Iris pigment epithelial cell (primary cell): ENCODE measurements at regions not wholly inside any gene's neighbourhood (a gene's known extent, or its start where the extent isn't known, plus 50 kb on each side); places are given as distances from the start of the nearest gene placed in this dataset.
A peak's percentile ranks its signal among the peaks of the same experiment; 100 is the strongest.
"Not testable (repeated sequence)": the region's sequence is repeated elsewhere in the genome, so short reads cannot be mapped to it uniquely, and the experiment has no call there.

ENCODE experiments used
- DNase-seq: peaks from one replicate; pipeline ENCODE4 v3.0.0-alpha.2; 2011; ENCODE audit warnings: low read depth

DNA sequence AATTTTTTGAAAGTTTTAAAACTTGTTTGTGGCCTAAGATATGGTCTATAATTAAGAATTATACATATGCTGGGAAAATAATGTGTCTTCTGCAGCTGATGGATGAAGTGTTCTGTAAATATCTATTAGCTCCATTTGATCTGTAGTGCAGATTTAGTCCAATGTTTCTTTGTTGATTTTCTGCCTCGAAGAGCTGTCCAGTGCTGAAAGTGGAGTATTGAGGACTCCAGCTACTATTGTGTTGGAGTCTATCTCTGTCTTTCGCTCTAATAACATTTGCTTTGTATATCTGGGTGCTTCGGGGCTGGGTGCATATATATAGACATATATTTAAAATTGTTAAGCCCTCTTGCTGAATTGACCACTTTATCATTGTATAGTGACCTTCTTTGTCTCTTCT lies 2127.3 kb downstream of the PCDH7 start:
- peak; percentile 1 for DNase-seq

DNA sequence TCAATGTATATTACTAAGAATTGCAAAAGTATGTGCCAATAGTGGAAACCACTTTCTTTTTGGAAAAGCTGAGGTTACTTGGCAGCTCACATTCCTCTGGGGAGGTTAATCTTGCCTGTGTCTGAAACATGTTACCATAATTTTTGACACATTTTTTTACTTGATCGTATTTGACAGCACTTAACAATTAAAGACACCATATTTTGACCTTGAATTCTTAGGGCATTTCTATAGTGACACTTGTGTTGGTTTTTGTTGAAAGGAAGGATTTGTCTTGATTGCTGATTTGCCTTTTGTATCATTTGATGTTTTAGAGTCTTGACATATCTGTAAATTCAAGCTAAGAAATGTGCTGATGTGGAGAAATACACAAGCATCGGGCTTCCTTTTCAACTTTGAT lies 2135.5 kb downstream of the PCDH7 start:
- DNase-seq: no peak

GRCh38 chr4:32858361-32858760 lies 2138.2 kb downstream of the PCDH7 start:
- no peak for DNase-seq

GRCh38 chr4:32858971-32859370 lies 2138.8 kb downstream of the PCDH7 start:
- DNase-seq: peak; percentile 70

DNA sequence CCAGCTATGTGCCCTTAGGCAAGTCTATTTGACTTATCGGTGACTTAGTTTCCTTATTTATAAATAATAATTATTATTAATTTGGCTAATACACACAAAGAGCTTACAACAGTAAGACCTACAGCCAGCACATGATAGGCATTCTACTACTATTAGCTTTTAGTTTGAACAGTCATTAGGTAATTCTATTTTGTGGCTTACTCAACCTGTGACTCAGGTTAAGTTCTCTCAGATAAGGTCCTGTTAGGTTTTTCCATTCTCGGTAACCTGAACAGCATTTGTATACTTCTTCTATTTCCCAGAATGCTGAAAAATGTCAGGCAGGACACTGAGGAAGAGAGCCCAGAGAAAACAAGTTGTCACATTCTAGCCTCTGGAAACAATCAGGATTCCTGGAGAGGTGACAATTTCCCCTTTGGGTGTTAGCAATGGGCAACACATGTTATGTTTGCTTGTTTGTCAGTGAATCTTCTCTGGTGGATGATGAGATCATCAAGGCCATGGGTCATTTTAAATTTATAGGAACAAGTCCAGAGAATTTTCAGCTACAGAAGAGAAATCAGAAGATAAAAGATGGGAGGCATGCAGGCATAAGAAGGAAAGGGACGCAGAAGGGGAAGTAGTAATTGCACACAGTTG lies 2144.7 kb downstream of the PCDH7 start:
- no peak for DNase-seq

DNA sequence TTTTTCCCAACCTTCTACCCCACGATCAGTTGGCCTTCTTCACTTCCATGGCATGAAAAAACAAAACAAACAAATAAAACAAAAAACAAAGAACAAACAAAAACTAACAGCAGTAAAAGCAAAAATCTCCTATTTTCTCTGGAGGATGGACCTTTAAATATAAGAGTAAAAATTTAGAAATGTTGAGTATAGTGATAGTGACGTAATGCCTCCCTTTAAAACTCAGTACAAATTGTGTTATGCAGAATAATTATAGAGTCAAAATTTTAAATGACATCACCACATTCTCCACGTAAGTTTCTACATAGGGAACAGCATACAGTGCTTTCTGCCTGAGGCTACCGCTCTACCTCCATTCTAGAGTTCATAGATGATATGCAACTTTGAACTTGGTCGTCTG lies 2156.4 kb downstream of the PCDH7 start:
- no peak for DNase-seq

GRCh38 chr4:32879913-32880312 lies 2159.7 kb downstream of the PCDH7 start:
- no peak for DNase-seq

GRCh38 chr4:32884198-32884597 lies 2164.0 kb downstream of the PCDH7 start:
- DNase-seq: peak; percentile 20

DNA sequence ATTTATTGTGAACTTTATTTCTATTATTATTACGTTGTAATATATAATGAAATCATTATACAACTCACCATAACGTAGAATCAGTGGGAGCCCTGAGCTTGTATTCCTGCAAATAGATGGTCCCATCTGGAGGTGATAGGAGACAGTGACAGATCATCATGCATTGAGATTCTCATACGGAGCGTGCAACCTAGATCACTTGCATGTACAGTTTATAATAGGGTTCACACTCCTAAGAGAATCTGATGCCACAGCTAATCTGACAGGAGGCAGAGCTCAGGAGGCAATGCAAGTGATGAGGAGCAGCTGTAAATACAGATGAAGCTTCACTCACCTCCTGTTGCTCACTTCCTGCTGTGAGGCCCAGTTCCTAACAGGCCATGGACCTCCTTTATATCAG lies 2170.2 kb downstream of the PCDH7 start:
- DNase-seq: no peak

DNA sequence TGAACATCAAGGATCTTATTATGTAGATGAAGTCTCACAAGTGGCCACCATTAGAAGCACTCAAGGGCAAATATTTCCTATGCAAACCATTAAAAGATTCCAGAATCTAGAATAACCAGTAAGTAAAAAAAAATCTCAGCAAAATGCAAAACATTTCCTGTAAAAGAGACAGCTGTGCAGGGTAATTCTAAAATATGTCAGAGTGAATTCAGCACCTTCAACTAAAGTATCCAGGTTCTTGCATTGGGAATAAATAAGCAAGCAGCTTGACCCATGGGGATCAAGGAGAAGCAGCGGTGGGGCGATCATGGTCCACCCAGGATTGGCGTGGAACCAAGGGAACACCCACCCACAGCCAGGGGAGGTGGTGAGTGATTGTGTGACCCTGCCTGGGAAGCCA lies 2188.9 kb downstream of the PCDH7 start:
- DNase-seq: no peak

- no peak for DNase-seq
These were observed 2189.6 kb downstream of the PCDH7 start for GRCh38 chr4:32909736-32910135.

DNA sequence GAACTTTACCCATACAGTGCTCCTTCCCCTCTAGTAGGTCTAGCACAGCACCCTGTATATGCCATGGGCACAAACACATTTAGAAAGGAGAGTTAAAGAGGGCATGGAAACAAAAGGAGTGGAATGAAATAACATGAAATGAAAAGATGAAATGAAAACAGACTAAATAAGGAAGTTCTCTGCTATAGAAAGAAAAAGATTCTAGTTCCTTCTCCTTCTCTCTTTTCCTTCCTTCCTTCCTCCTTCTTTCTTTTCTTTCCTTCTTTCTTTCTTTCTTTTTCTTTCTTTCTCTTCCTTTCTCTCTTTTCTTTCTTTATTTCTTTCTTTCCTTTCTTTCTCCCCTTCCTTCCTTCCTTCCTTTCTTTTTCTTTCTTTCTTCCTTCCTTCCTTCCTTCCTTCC lies 2197.4 kb downstream of the PCDH7 start:
- no peak for DNase-seq

DNA sequence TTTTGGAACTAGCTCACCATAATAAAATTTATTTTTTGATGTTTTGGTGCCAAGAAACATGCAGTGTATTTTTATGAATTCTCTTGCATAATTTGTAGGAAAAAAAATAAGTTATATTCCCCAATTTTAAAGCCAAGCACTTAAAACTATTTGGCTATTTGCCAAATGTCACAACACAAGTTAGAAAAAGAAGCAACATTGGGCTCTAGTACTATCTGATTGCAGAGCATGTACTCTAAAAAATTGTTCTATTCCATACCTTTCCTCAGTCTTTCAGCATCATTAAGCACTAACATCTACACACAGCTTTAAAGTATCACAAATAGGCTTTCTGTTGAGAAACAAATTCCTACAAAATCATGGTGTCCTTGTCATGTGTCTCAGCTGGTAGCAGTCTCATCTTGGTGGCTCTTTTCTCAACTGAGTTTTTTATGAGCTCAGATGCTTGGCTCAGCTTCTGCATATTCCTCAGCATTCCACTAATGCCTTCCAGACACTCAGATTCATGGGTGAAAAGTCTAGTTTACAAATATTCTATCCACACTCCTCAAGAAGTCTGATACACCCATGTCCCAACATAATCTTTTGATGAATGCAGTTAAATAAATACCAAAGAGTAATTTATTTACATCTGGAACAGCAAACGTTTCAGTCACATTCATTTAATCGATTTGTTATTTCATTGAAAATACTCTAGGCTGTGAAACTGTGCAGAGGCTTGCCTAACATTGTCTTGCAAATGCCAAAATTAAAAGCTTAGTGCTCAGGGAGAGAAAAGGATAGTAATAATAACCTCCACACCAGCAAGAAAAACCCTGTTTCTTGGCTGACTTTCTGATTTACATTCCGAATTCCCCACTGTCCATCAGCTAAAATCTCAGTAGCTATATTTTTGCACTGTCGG lies 2209.9 kb downstream of the PCDH7 start:
- DNase-seq: no peak

DNA sequence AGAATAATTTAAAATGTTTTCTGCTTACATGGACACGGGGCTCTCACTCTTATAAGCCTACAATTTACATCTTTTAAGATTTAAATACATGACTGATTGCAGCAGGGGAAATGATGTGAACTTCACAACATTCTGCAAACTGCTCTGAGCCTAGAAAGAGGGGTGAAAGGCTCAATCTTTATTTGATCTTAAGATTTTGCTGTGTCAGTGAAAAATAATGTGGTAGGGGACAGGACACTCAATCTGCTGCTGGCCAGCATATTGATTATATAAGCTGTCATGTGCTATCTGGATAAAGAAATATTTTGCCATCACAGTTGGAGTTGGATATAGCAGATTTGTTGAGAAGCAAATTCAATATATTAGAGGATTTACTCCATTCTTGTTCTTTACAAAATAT lies 2210.5 kb downstream of the PCDH7 start:
- DNase-seq: no peak

- DNase-seq: no peak
These were observed 2211.3 kb downstream of the PCDH7 start for GRCh38 chr4:32931475-32931874.

DNA sequence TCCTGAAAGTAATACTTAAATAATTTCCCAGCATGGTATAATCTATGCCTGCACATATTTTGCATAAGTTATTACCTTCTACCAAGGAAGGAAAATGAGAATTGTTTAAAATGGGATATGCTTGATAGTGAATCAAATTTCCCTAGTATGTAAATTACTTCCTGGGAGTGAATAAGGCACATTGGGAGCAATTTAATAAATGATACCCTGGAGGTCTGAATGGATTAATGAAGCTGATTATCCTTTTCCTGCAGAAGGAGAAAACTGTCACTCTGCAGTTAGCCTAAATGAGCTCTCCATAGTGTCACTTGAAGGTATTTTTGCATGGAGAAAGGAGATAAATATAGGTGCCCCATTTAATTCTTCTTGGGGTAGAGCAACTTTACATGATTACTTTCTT lies 2212.0 kb downstream of the PCDH7 start:
- no peak for DNase-seq

DNA sequence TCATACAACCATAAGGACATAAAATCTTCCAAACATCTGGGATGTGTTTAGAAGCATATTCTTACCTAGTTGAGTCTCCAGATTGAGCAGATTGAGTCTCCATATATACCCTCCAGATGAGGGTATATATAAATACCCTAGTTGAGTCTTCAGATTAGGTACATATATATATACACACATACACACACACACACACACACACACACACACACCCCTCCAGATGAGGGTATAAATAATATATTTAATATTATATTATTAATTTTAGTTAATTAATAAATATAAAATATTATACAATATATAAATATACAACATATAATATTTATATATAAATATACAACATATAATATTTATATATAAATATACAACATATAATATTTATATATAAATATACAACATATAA lies 2219.1 kb downstream of the PCDH7 start:
- DNase-seq: not testable (repeated sequence)

DNA sequence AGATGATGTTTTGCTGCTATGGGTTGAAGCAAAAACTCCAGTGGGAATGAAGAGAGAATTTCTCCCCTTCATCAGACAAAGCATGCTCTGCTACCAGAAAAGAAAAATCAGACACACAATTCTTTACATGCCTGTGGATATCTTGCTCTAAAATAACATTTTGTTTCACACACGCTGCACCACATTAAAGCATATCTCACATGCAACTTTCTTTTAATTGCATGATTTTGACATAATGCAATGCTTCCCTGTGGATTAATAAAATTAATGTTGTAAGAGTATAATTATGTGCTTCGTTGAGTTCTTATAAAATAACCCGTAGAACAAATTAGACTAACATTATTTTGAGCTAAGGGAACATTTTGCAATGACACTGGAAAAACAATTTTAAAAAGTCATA lies 2230.7 kb downstream of the PCDH7 start:
- no peak for DNase-seq

GRCh38 chr4:32958586-32958985 lies 2238.4 kb downstream of the PCDH7 start:
- no peak for DNase-seq

GRCh38 chr4:32962100-32962499 lies 2241.9 kb downstream of the PCDH7 start:
- DNase-seq: no peak

- peak; percentile 29 for DNase-seq
These were observed 2265.1 kb downstream of the PCDH7 start for GRCh38 chr4:32985256-32985655.

DNA sequence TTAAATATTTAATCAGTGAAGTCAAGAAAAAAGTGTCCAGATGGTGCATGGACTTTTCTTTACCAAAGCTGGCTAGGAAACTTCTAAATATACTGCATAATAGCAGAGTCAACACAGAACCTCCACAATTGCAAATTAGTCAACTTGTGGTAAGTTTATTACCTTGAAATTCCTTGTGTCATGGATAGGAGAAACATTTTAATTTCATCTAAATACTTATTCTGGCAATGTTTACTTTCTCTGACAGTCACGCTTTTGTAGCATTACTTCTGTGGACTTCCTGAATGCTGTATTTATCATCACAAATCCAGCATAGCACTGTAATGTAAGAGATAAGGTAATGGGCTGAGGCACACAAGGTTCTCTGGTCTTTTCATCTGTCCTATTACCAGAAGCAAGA lies 2266.1 kb downstream of the PCDH7 start:
- DNase-seq: no peak

GRCh38 chr4:32987111-32987510 lies 2266.9 kb downstream of the PCDH7 start:
- DNase-seq: no peak
